DMS153 treated with DMSO at 0.1 percent for 48 hours (cell line): ENCODE measurements at regions not wholly inside any gene's neighbourhood (a gene's known extent, or its start where the extent isn't known, plus 50 kb on each side); places are given as distances from the start of the nearest gene placed in this dataset.

Experiments
- DNase-seq: peaks from one replicate; lab custom pipeline; 2025; ENCODE audit not compliant: unreplicated experiment; lab: John Stamatoyannopoulos, UW

DNA sequence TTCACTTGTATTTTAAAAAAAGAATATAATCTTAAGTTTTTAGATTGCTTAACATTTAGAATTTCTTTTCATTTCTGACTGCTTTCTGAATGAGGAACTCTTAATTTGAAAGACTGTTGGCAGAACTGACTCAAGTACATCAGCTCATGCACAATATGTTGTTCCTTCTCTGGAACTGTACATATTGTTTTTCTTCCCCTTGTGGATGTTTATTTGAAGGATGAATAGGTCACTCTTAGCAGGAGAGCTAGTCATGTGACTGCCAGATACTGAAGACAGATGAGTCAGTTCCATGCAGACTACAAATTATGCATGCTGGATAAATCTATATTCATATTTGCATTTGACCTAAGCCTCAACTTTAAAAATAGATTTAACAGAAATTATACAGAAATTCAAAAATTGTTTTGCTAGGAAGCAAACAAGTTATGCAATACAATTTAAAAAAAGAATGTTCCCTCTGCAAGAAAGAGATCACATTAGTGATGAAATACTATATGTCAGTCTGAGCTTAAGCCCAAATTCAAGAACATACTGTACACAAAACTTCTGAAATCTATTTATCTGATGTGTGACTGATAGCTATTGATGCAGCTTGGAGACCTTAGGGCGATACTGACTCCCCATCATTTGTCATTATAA, 1274.9 kb upstream of the GJE1 start:
- DNase-seq = no peak

GRCh38 chr6:140855520-140855919, 1277.2 kb upstream of the GJE1 start:
- DNase-seq = no peak

- no peak for DNase-seq
Measured at GRCh38 chr6:140854318-140854717, 1278.4 kb upstream of the GJE1 start.

DNA sequence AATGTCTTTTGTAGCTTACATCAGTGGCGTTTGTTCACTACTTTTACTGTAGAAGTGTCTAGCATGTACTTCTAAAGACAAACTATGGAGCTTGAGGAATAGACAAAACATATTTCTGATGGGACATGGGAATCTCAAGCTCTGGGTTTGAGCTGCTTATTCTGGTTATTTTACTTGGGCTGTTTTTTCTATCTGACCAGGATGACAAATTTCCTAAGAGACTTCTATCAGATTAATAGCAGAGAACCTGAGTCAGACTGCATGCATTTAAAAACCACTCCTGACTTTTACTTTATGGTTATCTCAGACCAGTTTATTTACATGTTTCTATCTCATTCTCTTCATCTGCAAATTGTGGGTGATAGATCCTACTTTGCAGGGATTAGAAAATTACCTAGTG, 1282.3 kb upstream of the GJE1 start:
- DNase-seq = no peak

DNA sequence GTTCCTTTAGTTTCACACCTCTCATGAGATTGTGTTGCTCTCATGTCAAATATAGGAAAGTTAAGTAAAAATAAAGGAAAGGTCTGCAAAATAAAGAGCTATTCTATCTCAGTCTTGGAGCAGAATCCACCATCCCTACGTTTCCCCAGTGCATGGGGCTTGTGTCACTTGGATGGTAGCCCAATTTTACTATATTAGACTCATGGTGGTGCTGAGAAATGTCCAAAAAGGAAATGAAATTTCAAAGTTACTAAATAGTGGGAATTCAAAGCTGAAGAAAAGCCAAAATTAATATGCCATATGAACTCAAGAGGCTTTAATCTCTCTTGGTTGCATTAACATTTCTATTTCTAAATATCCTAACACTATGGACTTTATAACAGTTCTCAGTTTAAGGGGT, 1283.3 kb upstream of the GJE1 start:
- no peak for DNase-seq

DNA sequence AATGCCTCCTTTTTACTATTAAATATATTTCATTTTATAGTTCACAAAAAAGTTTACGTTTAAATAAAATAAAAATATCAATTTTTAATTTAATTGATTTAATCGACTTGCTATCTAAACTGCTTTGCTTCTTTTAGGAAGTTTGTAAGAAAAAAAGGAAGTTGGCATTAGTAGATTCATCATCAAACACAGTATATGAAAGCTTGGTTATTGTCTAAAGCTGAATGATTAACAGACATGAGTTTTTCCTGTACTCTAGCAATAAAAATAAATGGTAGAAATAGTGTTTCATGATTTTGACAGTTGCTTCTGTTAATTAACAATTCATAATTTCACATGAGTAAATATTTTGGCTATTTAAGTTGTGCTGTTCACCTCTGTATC, 1285.5 kb upstream of the GJE1 start:
- DNase-seq = no peak

- DNase-seq = no peak
Measured at GRCh38 chr6:140846503-140847261, 1286.0 kb upstream of the GJE1 start.

GRCh38 chr6:140845701-140846100, 1287.0 kb upstream of the GJE1 start:
- DNase-seq = no peak

DNA sequence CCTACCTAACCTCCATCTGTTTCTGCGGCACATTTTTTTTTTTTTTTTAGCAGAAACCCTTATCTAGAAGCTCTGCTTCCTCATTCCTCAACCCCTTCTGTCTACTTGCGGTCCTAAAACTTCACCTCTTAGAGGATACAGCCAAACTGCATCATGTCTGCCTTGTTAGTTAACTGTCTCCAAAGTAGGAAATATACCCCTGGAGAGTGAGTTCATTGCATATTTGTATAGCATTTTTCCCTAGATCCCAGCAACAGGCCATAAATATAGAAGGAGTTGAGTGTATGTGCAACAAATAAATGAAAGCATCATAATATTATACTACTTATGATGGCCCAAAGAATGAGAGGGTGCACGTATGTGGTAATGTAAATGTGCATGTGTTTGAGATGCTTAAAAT, 1288.6 kb upstream of the GJE1 start:
- no peak for DNase-seq

DNA sequence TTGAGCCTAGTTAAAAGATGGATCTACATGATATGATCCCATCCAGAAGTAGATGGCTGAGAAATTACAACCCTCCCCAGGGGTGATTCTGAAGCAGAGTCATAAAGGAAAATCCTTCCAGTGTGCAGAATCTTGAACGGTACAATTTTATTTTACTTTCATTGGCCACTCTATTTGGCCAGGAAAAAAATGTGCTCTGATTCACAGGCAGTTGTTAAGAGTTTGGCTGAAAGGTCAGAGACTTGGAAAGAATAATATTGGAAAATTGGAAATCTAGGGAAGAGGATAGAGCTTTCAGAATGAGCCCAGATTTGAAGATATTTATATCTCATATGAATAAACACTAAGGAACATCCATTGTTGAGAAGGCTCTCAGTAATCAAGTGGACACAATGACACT, 1299.3 kb upstream of the GJE1 start:
- DNase-seq = no peak

- DNase-seq = no peak
Measured at GRCh38 chr6:140830666-140831065, 1302.1 kb upstream of the GJE1 start.

- DNase-seq = no peak
Measured at GRCh38 chr6:140828856-140829255, 1303.9 kb upstream of the GJE1 start.

GRCh38 chr6:140827593-140827992, 1305.1 kb upstream of the GJE1 start:
- DNase-seq = no peak

DNA sequence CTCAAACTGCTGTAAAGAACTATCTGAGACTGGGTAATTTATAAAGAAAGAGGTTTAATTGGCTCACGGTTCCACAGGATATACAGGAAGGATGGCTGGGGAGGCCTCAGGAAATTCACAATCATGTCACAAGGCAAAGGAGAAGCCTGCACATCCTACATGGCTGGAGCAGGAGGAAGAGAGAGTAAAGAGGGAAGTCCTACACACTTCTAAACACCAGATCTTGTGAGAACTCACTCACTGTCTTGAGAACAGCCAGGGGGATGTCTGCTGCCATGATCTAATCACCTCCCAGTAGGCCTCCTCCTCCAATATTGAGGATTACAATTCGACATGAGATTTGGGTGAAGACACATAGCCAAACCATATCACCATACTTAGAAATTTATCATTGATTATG, 1307.0 kb upstream of the GJE1 start:
- DNase-seq = no peak

GRCh38 chr6:140824595-140824994, 1308.1 kb upstream of the GJE1 start:
- DNase-seq = no peak

DNA sequence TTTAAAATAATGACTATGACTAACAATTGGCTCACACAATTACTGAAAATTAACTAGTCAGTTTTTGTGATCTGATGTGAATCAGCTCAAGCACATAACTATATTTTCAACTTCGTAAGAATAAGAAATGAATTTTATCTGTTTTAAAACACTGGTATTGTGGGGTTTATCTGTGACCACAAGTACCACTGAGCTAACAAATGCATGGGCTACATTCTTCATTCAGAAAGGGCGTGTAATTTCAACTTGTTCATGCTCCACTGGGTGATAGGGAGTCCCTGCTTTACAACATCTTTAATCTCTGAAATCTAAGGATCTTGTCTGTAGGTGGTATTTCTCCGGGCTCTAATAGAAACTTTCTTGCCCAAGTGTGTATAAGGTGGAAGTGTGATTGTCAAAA, 1311.5 kb upstream of the GJE1 start:
- DNase-seq = no peak

DNA sequence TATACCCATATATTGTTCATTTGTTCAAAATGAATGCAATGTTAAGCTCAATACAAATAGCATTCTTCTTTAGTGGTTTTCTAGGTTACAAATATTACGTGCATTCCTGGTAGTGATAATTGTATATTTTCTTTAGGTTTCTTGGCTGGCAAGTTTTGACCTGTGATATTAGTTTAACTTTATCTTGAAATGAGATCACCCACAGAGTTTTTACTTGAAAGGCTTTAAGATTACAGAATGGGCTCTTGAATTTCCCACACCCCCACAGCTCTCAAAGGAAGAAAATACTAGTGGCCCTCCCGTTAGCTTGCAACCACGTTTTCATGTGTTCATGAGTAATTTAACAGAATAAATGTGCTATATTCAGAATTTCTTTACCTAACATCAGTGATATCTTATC, 1315.5 kb upstream of the GJE1 start:
- no peak for DNase-seq

DNA sequence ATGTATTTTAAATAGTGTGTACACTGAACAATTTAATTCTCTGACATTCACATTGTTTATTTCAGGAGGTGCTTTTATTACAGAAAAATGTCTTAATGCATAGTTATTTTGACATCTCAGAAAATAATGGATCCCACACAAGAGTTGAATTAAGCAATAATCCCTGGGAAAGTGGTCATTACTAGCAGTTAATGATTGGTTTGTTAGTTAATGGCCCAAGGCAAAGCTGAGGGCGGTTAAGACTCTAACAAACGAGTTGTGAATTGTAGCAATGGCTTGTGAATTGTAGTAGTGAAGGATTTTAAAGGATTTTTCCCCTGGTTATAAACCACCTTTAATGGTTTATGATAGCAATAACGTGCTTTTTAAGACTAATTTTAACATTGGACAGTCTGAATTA, 1316.0 kb upstream of the GJE1 start:
- DNase-seq = no peak

- no peak for DNase-seq
Measured at GRCh38 chr6:140812636-140813035, 1320.1 kb upstream of the GJE1 start.

- DNase-seq = no peak
Measured at GRCh38 chr6:140811642-140812041, 1321.1 kb upstream of the GJE1 start.

DNA sequence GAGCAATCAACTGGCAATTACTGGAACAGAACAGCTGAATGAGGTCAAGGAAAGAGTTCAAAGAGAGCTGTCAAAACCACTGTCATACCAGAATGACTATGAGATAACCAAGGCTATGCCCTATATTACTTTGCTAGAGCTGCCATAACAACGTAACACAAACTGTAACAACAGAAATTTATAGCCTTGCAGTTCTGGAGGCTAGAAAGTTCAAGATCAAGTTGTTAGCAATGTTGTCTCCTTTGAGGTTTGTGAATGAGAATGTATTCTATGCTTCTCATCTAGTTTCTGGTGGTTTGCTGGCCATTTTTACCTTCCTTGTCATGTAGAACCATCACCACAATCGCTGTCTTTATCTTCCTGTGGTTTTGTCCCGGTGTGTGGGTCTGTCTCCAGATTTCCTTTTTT, 1323.0 kb upstream of the GJE1 start:
- DNase-seq = no peak

DNA sequence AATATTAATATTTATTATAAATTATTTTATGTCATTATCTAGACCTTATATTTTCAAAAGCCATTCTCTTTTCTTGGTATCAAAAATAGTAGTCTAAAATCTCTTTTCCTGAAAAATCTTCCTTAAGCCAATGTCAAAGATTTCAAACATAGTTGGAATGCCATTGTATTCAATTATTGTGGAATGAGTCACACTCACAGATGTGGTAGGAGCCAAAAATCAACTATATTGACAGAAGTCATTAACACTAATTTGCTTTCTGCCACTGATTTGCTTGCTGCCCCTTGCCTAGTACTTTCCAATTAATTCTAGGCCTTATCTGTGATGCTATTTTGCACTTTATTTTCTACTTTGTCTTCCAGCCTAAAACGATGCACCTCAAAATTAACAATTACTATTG, 1326.3 kb upstream of the GJE1 start:
- no peak for DNase-seq

DNA sequence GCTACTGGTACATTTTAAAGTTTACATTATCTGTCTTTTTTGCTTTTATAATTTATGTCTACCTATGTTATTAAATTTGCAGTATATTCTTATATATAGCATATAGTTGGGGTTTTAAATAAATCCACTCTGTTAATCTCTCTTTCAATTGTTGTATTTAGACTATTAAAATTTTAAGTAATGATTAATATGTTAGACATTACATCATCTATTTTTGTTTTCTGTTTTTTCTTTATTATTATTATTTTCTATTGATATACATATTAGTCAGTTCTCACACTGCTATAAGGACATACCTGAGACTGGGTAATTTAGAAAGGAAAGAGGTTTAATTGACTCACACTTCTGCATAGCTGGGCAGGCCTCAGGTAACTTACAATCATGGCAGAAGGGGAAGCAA, 1338.2 kb upstream of the GJE1 start:
- no peak for DNase-seq
